Stimulated activated CD4-positive, alpha-beta T cell treated with anti-CD3 and anti-CD28 coated beads, Interleukin-1b, Interleukin-23, amount 100 ng/mL, for 48 hours (primary cell): ENCODE measurements at regions not wholly inside any gene's neighbourhood (a gene's known extent, or its start where the extent isn't known, plus 50 kb on each side); places are given as distances from the start of the nearest gene placed in this dataset.

Source experiments
- DNase-seq: peaks from one replicate; pipeline ENCODE4 v3.0.0-alpha.2; 2020

- DNase-seq: no peak
Observed at GRCh38 chr9:108674766-108675530, 180.8 kb downstream of the ACTL7B start.

- no peak for DNase-seq
Observed at GRCh38 chr9:108673386-108673785, 182.4 kb downstream of the ACTL7B start.

- DNase-seq: no peak
Observed at GRCh38 chr9:108672475-108673190, 183.2 kb downstream of the ACTL7B start.

- DNase-seq: no peak
Observed at GRCh38 chr9:108671794-108672193, 184.0 kb downstream of the ACTL7B start.

- no peak for DNase-seq
Observed at GRCh38 chr9:108671176-108671575, 184.6 kb downstream of the ACTL7B start.

- DNase-seq: no peak
Observed at GRCh38 chr9:108668938-108669335, 186.8 kb downstream of the ACTL7B start.

- DNase-seq: no peak
Observed at GRCh38 chr9:108668191-108668937, 187.4 kb downstream of the ACTL7B start.

GRCh38 chr9:108666240-108666784 lies 189.5 kb downstream of the ACTL7B start:
- no peak for DNase-seq

- DNase-seq: no peak
Observed at GRCh38 chr9:108665521-108666239, 190.1 kb downstream of the ACTL7B start.

GRCh38 chr9:108664309-108665255 lies 191.2 kb downstream of the ACTL7B start:
- DNase-seq: no peak

- DNase-seq: no peak
Observed at GRCh38 chr9:108663422-108663821, 192.4 kb downstream of the ACTL7B start.

- no peak for DNase-seq
Observed at GRCh38 chr9:108662956-108663355, 192.8 kb downstream of the ACTL7B start.

GRCh38 chr9:108662091-108662875 lies 193.5 kb downstream of the ACTL7B start:
- DNase-seq: no peak

- no peak for DNase-seq
Observed at GRCh38 chr9:108656566-108656965, 199.2 kb downstream of the ACTL7B start.

- DNase-seq: no peak
Observed at GRCh38 chr9:108655818-108656217, 200.0 kb downstream of the ACTL7B start.

- no peak for DNase-seq
Observed at GRCh38 chr9:108654566-108654965, 201.2 kb downstream of the ACTL7B start.

- DNase-seq: no peak
Observed at GRCh38 chr9:108652851-108653250, 202.9 kb downstream of the ACTL7B start.

GRCh38 chr9:108650826-108651225 lies 205.0 kb downstream of the ACTL7B start:
- DNase-seq: no peak

- no peak for DNase-seq
Observed at GRCh38 chr9:108645520-108645919, 210.3 kb downstream of the ACTL7B start.

GRCh38 chr9:108643731-108644510 lies 211.9 kb downstream of the ACTL7B start:
- DNase-seq: no peak
